GM18868 (cell line): ENCODE measurements at regions not wholly inside any gene's neighbourhood (a gene's known extent, or its start where the extent isn't known, plus 50 kb on each side); places are given as distances from the start of the nearest gene placed in this dataset.

Experiments used
- ATAC-seq: cut with Tn5 transposase; IDR thresholded peaks from one replicate; pipeline ENCODE4 v1.9.1; 2021; ENCODE audit warnings: mild to moderate bottlenecking, moderate library complexity; ENCODE audit not compliant: unreplicated experiment

DNA sequence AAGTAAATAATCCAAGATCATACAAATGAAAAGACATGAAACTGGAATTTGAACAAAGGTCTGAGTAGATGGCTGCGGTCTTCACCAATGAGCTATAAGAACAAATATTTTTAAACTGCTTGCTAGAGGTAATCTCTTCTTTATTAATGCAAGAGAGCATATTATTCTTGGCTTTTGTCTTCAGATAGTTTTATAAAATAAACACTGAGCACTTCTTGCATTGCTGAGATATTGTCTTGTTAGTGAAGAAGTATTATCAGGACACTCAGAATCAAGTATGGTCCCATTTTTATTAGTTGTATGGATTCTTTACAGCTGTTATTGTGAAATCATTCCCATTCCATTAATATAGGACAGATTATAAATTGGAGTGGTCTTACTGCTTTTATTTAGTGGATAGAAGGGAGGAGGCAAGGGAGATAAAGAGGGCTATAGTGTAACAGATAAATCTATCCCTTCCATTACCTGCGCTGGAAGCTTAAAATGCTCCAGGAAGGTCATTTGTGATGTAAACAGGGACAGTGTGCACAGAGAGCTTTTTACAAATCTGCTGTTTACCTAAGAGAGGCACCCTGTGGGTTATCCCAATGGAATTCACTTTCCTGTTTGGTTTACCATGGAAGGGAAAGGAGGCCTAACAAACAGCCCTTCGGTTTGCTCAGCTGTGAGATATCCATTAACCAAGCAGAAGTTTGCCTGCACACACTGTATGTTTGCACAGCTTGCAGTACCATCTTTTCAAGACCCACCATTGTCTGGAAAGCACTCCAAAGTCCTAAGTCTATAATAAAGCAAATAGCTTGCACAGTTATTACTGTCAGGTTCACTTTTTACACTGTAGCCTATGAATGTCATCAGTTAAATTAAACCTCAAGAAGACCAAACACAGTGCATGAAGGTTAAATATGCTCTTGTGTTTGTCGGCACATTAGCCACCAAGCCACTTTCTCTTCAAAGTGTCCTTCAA lies 347.7 kb upstream of the TGFBR2 start:
- ATAC-seq = no peak

DNA sequence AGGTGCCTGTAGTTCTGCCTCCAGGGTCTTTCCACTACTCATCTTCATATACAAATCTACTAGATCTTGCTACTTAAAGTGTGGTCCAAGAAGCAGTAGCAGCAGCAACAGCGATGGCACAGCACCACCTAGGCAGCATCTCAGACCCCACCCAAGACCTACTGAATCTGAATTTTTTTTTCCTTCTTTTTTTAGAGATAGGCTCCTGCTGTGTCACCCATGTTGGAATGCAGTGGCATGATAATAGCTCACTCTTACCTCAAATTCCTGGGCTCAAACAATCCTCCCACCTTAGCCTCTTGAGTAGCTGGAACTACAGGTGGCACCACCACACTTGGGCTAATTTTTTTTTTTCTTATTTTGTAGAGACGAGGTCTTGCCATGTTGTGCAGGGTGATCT lies 346.7 kb upstream of the TGFBR2 start:
- no peak for ATAC-seq

DNA sequence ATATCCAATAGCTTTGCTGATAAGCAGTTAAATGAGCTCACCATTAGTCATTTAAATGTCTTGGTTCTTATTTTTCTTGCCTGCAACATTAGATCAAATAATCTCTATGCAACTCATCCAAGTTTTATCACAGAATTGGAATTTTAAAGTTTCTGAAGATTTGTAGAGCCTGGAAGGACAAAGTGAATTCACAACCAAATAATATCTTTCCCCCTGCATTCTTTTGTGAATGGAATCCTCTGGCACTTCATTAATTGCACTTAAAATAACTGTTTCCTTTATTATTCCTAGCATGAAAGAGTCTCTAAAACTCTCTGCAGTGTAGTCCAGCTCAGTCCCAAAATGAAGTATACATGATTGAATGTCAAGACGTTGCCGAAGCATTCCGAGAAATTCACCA lies 345.6 kb upstream of the TGFBR2 start:
- ATAC-seq = no peak

DNA sequence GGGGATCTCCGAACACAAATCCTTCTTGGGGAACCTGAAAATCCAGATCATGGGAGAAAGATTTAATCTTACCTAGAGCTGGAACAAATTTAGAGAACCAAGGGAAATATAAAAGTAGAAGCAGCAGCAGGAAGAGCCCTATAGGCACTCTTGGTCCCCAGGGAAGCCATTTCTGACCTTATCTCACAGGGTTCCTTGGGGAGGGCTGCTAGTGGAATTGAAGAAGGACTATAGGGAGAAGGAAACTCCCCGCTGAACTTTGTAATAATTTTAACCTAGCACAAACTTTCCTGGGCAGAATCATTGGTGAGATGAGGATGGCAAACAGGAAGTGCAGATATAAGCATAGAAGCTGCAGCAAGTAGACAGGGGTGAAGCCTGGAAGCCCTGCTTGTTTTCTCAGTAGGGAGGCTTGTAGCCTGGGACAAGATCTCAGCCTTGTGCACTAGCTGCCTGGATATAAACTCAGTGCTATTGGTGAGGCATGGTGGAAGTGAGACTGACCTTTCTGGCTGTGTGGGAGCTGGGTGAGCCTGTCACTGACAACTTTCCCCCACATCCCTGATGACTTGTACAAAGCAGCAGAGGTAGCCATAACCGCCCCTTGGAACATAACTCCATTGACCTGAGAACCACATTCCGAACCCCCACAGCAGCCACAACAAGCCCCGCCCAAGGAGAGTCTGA lies 343.0 kb upstream of the TGFBR2 start:
- no peak for ATAC-seq

DNA sequence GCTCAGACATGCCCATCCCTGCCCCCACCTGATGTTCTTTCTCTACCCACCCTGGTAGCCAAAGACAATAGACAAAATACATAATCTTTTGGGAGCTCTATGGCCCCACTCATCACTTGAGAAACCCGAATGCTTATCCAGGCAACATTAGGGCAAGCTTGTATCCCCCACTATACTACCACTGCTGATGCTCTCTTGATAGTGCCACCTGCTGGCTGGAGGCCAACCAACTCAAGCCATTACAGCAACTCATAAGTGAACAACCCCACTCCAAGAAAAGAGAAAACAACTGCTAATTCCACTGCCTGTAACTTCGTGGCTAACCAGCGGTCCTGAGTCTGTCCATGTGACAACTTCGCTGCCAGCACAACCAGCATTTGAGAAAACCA lies 342.5 kb upstream of the TGFBR2 start:
- no peak for ATAC-seq

DNA sequence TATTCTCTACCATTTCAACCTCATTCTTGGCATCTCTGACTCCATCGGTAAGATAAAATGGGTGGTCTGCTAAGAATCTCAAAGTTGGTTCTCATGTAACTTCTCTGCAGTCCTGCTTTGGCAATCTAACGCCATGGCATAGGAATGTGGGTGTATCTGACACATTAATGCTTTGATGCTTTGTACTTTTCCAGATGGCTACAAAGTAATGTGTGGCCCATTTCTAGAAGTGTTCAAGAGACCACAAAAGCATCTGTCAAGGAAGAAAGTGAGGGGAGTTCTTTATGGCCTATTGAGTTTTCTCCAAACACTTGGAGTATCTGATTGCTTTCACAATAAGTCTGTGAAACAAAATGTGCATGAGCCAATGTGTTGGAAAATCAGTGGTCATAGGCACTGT lies 339.9 kb upstream of the TGFBR2 start:
- no peak for ATAC-seq

DNA sequence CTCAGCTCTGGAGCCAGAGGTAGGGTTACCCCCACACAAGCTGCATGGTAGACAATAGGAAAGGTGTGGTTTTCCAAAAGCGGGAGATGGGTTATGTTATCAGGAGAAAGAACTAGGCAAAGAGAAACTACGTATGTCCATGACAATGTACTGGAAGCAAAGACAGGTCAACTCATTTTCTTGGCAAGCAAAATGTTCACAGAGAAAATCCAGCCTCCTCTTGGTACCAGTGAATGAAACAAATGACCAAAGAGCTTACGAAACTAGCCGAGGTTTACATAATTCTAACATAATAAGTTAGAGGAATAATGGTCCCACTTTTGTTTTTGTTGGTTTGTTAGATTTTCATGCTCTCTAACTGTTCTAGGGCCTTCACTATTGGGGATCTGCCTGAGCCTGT lies 338.1 kb upstream of the TGFBR2 start:
- no peak for ATAC-seq

DNA sequence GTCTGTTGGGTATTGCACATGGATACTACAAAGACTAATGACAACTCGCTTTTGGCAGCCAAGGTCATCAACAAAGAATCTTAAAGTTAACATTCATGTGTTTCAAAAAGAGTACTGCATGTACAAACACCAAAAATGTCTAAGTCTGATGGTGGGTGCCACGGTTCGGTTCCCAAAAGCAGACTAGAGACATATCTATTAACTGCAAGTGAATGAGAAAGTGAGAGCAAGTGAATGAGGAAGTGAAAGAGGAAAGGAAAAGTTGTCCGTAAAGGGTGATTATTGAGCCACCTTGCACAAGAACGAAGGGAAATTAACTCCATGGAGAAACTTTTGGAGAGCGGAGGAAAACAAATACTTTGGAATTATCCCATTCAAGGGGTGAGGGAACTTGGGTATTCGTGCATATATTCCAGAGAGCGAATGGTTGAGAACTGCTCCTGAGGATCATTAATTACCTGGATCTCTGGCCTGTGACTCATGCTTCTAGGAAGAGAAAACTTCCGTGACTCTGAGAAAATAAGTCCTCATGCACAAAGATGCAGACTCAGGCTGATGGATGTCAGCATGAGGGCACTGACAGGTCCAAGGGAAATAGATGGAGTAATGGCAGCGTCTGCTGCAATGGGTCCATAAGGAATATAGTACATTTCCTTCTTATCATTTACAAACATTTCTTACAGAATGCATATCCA lies 336.5 kb upstream of the TGFBR2 start:
- peak; percentile 79 for ATAC-seq

DNA sequence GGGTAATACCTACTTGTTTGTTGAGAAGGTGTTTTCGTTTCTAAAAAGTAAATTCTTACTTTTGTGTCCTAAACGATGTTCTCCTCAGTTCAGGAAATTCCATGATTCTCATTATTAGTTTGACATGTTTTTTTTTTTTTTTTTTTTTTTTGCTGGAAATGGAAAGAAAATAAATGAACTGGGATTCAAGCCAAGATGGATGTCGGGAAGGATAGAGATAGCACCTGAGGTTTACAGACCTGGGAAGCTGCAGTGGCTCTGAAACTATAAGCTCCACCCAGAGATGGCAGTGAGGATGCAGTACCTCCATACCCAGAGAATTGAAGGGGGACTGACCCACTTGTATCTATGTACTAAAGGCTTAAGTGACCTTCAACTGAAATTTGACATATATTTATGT lies 334.6 kb upstream of the TGFBR2 start:
- ATAC-seq = no peak

DNA sequence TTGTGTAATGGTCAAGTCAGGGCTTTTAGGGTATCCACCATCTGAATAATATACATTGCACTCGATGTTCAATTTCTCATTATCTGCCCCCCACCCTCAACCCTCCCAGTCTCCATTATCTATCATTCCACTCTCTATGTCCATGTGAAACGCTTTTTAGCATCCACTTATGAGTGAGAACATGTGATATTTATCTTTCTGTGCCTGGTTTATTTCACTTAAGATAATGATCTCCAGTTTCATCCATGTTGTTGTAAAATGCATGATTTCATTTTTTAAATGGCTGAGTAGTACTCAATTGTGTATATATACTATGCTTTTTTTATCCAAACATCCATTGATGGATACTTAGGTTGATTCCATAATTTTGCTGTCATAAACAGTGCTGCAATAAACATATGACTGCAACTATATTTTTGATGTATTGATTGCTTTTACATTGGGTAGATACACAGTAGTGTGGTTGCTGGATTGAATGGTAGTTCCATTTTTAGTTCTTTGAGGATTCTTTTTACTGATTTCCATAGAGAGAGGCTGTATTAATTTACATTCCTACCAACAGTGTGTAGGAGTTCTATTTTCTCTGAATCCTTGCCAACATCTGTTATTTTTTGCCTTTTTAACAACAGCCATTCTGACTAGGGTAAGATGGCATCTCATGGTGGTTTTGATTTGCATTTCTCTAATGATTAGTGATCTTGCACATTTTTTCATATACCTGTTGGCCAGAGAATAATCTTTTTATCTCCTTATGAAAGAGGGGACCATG lies 332.9 kb upstream of the TGFBR2 start:
- no peak for ATAC-seq

DNA sequence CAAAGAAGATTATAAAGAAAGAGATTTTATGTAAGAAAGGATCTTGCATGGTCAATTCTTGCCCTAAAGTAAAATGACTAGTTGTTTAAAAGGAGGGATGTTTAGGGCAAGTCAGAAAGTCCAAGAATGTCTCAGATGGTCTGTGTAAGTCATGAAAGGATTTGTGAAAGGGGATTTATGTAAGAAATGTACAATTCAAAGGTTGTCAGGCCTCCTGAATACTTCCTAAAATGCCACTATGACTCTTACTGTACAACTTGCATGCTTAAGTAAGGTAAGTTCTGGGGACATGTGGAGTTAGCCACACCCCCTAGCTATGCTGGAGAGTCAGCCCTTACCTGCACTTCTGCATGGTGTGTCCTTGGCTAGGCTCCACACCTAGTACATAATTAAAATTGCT lies 328.9 kb upstream of the TGFBR2 start:
- no peak for ATAC-seq

DNA sequence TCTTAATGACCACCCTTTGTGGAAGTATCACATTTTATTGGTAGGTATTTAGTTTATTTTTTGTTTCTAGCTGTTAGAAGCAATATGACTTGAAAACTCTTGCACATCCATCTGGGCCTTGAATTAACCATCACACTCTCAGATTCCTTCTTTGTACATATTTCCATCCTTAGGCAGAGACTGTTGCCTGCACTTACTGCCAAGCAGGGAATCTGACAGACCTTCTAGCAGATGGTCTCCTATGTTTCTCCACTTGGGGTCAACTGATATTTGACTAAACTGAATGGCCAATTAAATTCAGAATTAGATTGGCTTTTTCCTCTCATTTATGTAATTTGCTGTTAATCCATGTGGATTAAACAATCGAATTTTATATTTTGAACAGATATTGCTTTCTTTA lies 324.9 kb upstream of the TGFBR2 start:
- no peak for ATAC-seq

DNA sequence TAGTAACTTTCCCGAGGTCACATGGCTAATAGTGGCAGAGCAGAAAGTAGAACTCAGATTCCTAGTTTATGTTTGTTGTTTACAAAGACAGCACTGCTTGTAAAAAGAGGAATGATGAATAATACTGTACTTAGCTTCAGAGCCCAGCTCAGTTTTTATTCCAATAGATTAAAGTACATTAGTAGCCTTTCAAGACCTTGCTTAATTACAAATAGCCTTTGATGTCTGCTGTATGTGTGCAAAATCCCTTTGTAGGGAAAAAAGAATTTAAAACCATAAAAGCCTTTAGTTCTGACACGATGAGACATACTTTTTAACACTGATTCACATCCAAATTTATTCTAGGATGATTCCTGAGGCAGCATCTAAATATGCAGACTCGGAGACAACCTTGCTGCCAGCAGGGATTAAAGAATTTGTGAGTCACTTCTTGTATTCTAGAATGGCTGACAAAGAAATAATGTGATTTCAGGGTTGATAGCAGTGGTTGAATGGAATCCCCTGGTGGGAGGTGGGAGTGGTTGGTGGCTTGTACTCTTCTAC lies 324.2 kb upstream of the TGFBR2 start:
- ATAC-seq = no peak

DNA sequence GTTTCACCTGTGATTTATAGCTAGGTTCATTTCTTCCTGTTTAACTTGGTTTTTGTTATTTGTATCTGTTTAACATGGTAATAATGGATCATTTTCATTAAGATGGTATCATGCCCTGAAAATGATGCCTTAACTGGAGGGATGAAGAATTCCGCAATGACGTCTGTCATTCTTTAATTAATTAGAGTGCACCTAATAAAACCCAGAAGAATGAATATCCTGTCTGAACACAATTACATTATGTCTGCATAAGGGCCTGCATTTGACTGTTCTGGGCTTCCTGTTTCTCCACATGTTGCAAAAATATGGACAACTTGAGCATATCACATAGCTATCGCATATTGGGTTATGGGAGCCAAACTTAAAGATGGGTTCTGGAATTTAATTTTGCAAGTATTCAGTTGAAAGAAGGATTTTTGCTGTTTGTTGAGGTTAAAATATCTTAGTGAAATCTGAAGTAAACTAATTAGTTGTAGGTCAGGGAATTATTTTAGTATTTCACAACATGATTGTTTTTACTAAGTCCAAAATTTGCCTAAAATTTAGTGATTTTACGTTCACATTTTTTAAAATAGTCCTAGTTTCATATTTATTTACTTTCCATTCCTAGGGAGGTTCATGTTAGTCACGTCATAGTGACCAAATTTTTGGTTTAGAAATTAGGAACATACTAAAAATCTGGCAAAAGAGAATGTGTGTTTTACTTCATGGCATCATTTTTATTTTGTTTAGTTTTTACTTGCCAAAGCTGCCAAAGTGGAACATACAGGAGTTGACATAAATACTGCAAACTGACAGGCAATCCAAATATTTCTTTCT lies 321.0 kb upstream of the TGFBR2 start:
- ATAC-seq = no peak

DNA sequence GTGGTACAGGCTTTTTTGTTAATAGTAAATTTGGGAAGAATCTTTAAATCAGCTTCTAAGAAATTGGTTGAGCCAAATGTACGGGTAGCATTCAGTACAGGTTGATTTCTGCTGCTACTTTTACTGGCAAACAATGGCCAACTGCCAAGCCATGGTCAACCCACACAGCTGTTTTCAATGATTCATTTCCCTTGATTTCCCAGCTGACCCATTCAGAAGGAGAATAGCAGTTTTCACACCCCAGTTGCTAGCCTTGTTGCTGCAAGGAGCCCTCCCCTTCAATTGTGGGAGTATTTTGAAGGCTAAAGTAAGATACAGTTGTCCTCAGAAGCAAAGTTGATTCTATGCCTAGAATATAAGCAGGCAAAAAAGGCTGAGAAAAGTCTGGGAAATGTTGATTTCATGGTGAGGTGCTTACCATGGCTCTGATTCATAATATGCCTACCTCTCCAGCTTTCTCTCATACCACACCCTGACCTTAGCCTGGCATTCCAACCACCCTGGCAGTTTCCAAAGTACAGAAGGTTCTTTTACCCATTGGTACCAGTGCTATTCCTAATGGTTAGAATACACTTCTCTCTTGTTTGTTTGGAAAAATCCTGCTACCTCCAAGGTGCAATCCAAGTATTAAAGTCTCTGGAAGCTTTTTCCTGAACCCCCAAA lies 320.3 kb upstream of the TGFBR2 start:
- no peak for ATAC-seq

DNA sequence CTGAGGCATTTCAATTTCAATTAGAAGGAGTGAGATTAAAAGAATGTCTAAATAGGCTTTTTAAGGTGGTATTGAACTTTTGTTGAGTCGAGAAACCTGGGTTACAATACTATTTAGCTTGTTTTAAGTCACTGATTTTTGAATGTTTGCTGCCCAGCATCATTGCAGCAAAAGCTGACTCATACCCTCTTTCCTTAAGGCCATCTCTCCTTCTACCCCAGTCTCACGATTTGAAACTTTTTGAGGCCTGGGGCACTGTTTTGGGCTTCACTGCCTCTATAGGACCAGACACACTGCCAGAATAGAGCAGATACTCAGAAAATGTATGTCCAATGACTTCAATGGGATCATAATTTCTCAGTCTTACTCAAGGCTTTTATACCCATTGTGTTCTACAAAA lies 319.6 kb upstream of the TGFBR2 start:
- no peak for ATAC-seq

DNA sequence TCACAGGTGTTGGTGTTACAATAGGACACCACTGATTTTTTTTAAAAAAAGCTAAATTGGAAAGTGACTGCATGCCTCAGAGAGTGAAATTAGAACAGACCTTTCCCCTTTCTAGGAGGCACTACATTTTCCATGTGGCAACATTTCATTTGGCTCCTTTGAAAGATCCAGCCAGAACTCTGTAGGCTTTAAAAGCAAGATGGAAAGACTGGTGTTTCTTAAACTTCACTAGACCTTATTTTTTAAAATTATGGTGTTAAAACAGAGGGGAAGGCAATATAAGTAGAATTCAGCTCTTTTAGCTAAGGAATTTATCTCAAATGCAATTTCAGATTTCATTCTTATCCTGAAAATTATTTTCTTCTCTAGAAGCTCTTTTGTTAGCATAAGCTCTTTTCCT lies 317.6 kb upstream of the TGFBR2 start:
- ATAC-seq = no peak

DNA sequence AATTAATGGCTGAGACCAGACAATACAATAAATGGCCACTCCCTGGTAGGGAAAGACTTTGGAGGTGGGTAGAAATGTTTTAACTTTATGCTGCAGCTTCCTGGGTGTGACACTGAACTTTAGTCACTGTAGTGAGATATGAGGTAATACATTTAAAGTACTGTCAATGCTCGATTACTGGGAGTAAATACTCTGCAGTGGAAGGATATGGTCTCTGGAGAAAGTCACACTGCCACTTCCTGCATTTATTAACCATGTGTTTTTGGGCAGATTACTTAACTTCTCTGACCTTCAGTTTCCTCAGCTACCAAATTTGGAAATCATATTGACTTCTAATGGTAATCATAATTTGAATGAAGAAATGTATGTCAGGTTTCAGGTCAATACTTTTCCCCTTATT lies 317.1 kb upstream of the TGFBR2 start:
- no peak for ATAC-seq

DNA sequence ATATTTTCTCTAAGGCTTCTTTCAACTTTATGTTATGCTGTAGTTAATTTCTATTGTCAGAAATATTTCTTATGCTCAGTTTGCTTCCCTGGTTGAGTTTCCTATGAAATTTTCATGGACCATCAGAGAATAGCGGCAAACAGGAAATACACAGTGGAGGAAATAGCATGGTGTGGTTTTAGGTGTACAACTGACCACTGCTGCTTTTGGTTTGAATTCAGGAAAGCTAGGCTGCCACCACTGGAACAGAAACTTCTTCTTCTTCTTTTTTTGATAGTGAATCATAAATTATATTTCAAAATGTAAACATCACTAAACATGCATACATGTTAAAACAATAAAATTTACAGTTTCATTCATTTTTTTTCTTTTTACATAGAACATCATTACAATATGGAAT lies 316.6 kb upstream of the TGFBR2 start:
- ATAC-seq = no peak
